ENCODE measurements at regions not wholly inside any gene's neighbourhood (a gene's known extent, or its start where the extent isn't known, plus 50 kb on each side); places are given as distances from the start of the nearest gene placed in this dataset.
"Not testable (repeated sequence)": the region's sequence is repeated elsewhere in the genome, so short reads cannot be mapped to it uniquely, and the experiment has no call there.

DNA sequence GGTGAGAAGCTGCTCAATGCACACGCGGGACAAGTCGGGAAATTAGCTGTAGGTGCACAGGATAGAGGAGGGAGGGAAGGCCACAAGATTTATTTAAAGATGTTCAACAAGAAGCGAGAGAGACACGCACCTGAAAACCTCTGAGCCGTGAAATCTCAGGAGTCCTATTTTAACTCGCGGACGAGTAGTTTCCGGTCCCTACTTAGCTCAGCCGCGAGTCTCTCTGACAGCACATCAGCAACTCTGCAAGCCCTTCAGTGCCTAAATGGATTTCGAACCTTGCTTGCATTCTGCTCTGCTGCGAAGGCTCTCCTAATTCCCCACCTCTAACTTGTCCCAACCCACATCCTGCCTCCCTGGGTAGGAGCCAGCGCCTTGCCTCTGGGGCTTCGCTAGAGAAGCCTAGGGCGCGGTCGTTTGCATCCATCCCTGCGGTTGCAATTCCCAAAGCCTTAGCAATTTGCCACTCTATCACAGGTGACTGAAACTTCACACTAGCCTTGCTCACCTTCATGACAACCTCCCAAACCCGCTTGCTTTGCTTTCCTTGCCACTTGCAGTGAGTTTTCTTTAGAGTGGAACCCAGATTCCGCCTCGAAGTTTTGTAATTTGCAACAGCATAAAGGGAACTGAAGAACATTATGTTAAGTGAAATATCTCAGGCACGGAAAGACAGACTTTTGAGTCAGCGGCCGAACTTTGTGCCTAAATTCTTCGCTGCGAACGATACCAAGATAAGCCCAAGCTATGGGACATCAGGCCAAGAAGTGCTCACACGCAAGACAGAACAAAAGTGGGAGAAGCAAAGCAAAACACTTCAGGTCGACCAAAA lies 202.8 kb downstream of the KDM5D start:
- DNase-seq (ENCODE audit: low read depth, low spot score) = no peak
- ChIA-PET POLR2A (no interaction called here), CTCF (no interaction called here)
- H3K27ac ChIP-seq (ENCODE audit: low read depth, low read length) = no peak overlapping the region
- H3K27me3 ChIP-seq (ENCODE audit: control insufficient read depth, insufficient read depth, low read length) = no peaks in the 10 kb centered on the region
- no peak overlapping the region for H3K4me3 ChIP-seq (ENCODE audit: low read depth, low read length)
- H3K9me3 ChIP-seq (ENCODE audit: control insufficient read depth, insufficient read depth, low read length) = no peaks in the 10 kb centered on the region
- TF ChIP-seq, protein P1, sequence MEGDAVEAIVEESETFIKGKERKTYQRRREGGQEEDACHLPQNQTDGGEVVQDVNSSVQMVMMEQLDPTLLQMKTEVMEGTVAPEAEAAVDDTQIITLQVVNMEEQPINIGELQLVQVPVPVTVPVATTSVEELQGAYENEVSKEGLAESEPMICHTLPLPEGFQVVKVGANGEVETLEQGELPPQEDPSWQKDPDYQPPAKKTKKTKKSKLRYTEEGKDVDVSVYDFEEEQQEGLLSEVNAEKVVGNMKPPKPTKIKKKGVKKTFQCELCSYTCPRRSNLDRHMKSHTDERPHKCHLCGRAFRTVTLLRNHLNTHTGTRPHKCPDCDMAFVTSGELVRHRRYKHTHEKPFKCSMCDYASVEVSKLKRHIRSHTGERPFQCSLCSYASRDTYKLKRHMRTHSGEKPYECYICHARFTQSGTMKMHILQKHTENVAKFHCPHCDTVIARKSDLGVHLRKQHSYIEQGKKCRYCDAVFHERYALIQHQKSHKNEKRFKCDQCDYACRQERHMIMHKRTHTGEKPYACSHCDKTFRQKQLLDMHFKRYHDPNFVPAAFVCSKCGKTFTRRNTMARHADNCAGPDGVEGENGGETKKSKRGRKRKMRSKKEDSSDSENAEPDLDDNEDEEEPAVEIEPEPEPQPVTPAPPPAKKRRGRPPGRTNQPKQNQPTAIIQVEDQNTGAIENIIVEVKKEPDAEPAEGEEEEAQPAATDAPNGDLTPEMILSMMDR (IDR thresholded peaks at IDR 0.05; ENCODE audit: low read depth, low read length) = no peak

DNA sequence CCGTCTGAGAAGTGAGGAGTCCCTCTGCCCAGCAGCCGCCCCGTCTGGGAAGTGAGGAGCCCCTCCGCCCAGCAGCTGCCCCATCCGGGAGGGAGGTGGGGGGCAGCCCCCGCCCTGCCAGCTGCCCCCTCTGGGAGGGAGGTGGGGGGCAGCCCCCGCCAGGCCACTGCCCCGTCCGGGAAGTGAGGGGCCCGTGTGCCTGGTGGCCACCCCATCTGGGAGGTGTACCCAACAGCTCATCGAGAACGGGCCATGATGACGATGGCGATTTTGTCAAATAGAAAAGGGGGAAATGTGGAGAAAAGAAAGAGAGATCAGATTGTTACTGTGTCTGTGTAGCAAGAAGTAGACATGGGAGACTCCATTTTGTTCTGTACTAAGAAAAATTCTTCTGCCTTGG lies 208.8 kb downstream of the KDM5D start:
- H3K27ac ChIP-seq (ENCODE audit: low read depth, low read length); H3K27me3 ChIP-seq (ENCODE audit: control insufficient read depth, insufficient read depth, low read length); CTCF ChIA-PET; POLR2A ChIA-PET; DNase-seq (ENCODE audit: low read depth, low spot score); H3K9me3 ChIP-seq (ENCODE audit: control insufficient read depth, insufficient read depth, low read length); H3K4me3 ChIP-seq (ENCODE audit: low read depth, low read length): not testable (repeated sequence)

DNA sequence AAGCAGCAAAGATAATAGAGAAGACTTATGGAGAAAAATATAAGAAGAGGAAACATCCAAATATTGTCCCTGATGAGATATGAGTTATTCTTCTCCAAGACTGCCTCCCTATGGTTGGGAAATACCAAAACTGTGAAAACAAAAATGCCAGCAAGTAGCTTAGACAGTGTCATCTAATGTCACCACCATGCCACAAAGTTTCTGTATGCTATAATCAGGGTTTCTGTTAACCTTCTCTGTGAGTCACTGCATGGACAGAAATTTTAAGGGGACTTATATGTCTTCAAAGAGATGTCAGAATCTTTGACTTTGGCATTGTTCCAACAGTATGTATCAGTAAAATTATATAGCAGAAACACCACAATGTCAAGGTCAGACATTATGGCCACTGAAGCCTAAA lies 222.6 kb downstream of the KDM5D start:
- TF ChIP-seq, protein P1 (IDR thresholded peaks at IDR 0.05; ENCODE audit: low read depth, low read length) = no peak
- CTCF ChIA-PET = no interaction called here

DNA sequence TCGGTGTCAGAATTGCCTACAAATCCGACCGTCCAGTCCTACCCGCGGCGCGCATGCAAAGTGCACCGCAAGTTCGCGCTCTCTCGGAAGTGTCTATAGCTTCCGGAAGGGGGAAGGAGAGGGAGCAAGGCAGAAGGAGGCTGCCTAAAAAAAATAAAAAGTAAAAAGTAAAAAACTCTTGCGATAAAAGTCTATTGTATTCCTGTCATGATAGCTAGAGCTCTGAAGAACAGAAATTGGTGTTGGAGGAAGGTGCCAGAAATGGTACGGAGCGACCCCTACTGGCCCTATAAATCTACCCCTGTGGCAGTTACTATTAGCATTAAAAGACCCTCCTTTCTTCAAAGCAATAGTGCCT lies 241.5 kb downstream of the KDM5D start:
- CTCF ChIA-PET = no interaction called here
- no peak overlapping the region for H3K4me3 ChIP-seq (ENCODE audit: low read depth, low read length)
- DNase-seq (ENCODE audit: low read depth, low spot score) = no peak
- TF ChIP-seq, protein P1 (IDR thresholded peaks at IDR 0.05; ENCODE audit: low read depth, low read length) = no peak
- no peaks in the 10 kb centered on the region for H3K27me3 ChIP-seq (ENCODE audit: control insufficient read depth, insufficient read depth, low read length)
- H3K27ac ChIP-seq (ENCODE audit: low read depth, low read length) = no peak overlapping the region
- POLR2A ChIA-PET = no interaction called here
- peaks cover 2% of the 10 kb centered on the region; the same call in 1 of the 2 replicates for H3K9me3 ChIP-seq (ENCODE audit: control insufficient read depth, insufficient read depth, low read length)

More for the DNA sequence above, 222.6 kb downstream of the KDM5D start:
- no peak overlapping the region for H3K4me3 ChIP-seq (ENCODE audit: low read depth, low read length)
- no peaks in the 10 kb centered on the region for H3K27me3 ChIP-seq (ENCODE audit: control insufficient read depth, insufficient read depth, low read length)
- H3K27ac ChIP-seq (ENCODE audit: low read depth, low read length) = no peak overlapping the region
- no peaks in the 10 kb centered on the region for H3K9me3 ChIP-seq (ENCODE audit: control insufficient read depth, insufficient read depth, low read length)
- DNase-seq (ENCODE audit: low read depth, low spot score) = no peak
- POLR2A ChIA-PET = no interaction called here

DNA sequence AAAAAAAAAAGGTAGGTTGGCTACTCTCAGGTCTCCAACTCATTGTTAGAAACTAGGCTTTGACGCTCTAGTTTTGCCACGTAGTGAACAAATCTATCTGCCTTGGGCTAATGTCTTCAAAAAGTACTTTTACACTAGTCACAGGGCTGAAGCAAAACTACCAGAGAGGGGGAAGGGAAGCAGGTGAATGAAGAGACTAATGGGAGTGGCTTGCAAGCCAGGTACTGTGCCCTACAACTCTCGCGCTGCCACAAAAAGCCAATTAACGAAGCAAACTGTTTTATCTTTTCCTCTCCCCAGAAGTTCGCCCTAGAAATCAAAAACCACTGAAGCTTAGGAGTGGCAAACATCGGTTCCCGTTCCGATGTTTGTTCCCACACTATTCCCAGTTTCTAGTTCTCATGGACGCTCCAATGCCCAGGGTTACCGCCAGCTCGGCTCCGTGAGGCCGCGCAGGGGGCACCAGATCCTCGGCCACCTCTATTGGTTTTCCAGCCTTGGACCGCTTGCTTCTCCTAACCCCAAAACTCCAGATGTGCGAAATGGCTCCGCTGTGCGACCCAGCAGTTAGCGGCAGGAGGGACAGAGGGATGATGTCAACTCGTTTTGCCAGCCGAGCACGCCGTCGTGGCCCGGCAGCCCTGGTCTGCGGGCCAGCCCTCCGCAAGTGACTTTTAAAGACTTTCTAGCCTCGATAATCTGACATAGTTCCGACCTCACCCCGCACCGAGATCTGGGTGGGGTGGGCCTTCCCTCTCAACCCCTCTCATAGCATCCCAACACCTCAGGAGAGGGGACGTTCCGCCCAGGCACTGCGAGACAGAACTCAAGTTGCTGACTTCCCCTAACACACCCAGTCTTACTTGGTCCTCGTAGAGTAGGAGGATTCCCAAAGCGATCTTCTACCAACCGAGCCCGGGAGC lies 242.1 kb downstream of the KDM5D start:
- POLR2A ChIA-PET = no interaction called here
- Histone ChIP-seq H3K4me3 (ENCODE audit: low read depth, low read length) (no peak overlapping the region), H3K9me3 (ENCODE audit: control insufficient read depth, insufficient read depth, low read length) (peaks cover 2% of the 10 kb centered on the region; the same call in 1 of the 2 replicates)

More for the DNA sequence above, 242.1 kb downstream of the KDM5D start:
- TF ChIP-seq, protein P1 (IDR thresholded peaks at IDR 0.05; ENCODE audit: low read depth, low read length) = no peak
- no peak overlapping the region for H3K27ac ChIP-seq (ENCODE audit: low read depth, low read length)
- no peak for DNase-seq (ENCODE audit: low read depth, low spot score)
- no peaks in the 10 kb centered on the region for H3K27me3 ChIP-seq (ENCODE audit: control insufficient read depth, insufficient read depth, low read length)
- CTCF ChIA-PET = no interaction called here

Measured in AG04450 (cell line).